Activated CD4-positive, alpha-beta T cell treated with anti-CD3 and anti-CD28 coated beads, Interleukin-2, amount 10 ng/mL, durations not matched to agents 7 days and 5 days (primary cell): ENCODE measurements at regions not wholly inside any gene's neighbourhood (a gene's known extent, or its start where the extent isn't known, plus 50 kb on each side); places are given as distances from the start of the nearest gene placed in this dataset.

Source experiments
- CTCF ChIA-PET: fragments of 350-600 bp; sonication (Branson Sonifier 250); formaldehyde crosslinking; loops from one replicate; lab custom pipeline; 2021; ENCODE audit warnings: antibody characterized with exemption; lab: Charles Lee
- POLR2A ChIA-PET: fragments of 350-600 bp; sonication (Branson Sonifier 250); formaldehyde crosslinking; loops from one replicate; lab custom pipeline; 2021; ENCODE audit warnings: antibody characterized with exemption; lab: Charles Lee
- DNase-seq: peaks from one replicate; pipeline ENCODE4 v3.0.0-alpha.2; 2020
- H3K27ac Mint-ChIP-seq: one replicate; pipeline ENCODE4 v1.8.0; 2021; ENCODE audit warnings: mild to moderate bottlenecking, moderate library complexity, mixed read lengths
- H3K27me3 Mint-ChIP-seq: one replicate; pipeline ENCODE4 v1.8.0; 2021; ENCODE audit warnings: mixed read lengths
- H3K36me3 Mint-ChIP-seq: one replicate; pipeline ENCODE4 v1.8.0; 2021; ENCODE audit warnings: low read depth, mixed read lengths
- H3K4me1 Mint-ChIP-seq: one replicate; pipeline ENCODE4 v1.8.0; 2021; ENCODE audit warnings: mixed read lengths
- H3K4me3 Mint-ChIP-seq: one replicate; pipeline ENCODE4 v1.8.0; 2021; ENCODE audit warnings: mild to moderate bottlenecking, moderate library complexity, mixed read lengths
- H3K9me3 Mint-ChIP-seq: one replicate; pipeline ENCODE4 v1.8.0; 2021; ENCODE audit warnings: mixed read lengths

GRCh38 chr2:49836017-49836416 is 681.7 kb upstream of the FSHR start:
- Mint-ChIP-seq H3K9me3 (no peaks in the 10 kb centered on the region), H3K36me3 (no peaks in the 10 kb centered on the region), H3K4me3 (no peak overlapping the region)

DNA sequence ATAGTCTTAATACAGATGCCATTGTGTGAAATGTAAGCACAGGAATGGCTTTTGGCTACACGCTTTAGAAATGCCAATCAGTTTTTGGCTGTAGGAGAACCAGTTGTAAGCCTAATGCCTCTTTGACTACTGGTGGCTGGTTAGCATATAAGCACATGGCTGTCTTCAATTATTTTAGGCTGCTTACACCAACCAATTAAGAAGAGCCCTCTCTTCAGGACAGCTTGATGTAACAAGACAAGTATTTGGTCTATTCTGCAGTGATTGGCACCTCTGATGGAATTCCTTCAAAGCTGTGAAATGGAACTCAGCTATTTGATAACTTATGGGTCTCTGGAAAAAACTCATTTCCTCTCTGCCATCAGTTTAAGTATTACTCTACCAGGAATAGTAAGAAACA is 680.1 kb upstream of the FSHR start:
- no peak for DNase-seq
- no peaks in the 10 kb centered on the region for H3K9me3 Mint-ChIP-seq
- H3K4me1 Mint-ChIP-seq: no peaks in the 10 kb centered on the region
- ChIA-PET POLR2A (no interaction called here), CTCF (no interaction called here)
- H3K27ac Mint-ChIP-seq: no peak overlapping the region
- H3K36me3 Mint-ChIP-seq: no peaks in the 10 kb centered on the region
- no peak overlapping the region for H3K4me3 Mint-ChIP-seq
- no peaks in the 10 kb centered on the region for H3K27me3 Mint-ChIP-seq

More at GRCh38 chr2:49836017-49836416, 681.7 kb upstream of the FSHR start:
- Mint-ChIP-seq H3K27ac (no peak overlapping the region), H3K4me1 (no peaks in the 10 kb centered on the region), H3K27me3 (no peaks in the 10 kb centered on the region)
- ChIA-PET CTCF (no interaction called here), POLR2A (no interaction called here)
- DNase-seq: no peak

- no peak overlapping the region for H3K4me3 Mint-ChIP-seq
- DNase-seq: no peak
- no peaks in the 10 kb centered on the region for H3K36me3 Mint-ChIP-seq
- H3K27ac Mint-ChIP-seq: no peak overlapping the region
- ChIA-PET POLR2A (no interaction called here), CTCF (no interaction called here)
- no peaks in the 10 kb centered on the region for H3K9me3 Mint-ChIP-seq
- H3K4me1 Mint-ChIP-seq: no peaks in the 10 kb centered on the region
- no peaks in the 10 kb centered on the region for H3K27me3 Mint-ChIP-seq
Observed at GRCh38 chr2:49832555-49832954, 678.2 kb upstream of the FSHR start.

GRCh38 chr2:49831698-49832367 is 677.5 kb upstream of the FSHR start:
- DNase-seq: no peak
- POLR2A ChIA-PET: no interaction called here
- H3K4me1 Mint-ChIP-seq: no peaks in the 10 kb centered on the region
- no peaks in the 10 kb centered on the region for H3K36me3 Mint-ChIP-seq
- no peak overlapping the region for H3K27ac Mint-ChIP-seq
- no peak overlapping the region for H3K4me3 Mint-ChIP-seq
- H3K9me3 Mint-ChIP-seq: peaks cover 3% of the 10 kb centered on the region
- CTCF ChIA-PET: no interaction called here
- no peaks in the 10 kb centered on the region for H3K27me3 Mint-ChIP-seq

GRCh38 chr2:49830846-49831245 is 676.5 kb upstream of the FSHR start:
- Mint-ChIP-seq H3K4me1 (no peaks in the 10 kb centered on the region), H3K4me3 (no peak overlapping the region), H3K27ac (no peak overlapping the region), H3K9me3 (peaks cover 5% of the 10 kb centered on the region), H3K27me3 (no peaks in the 10 kb centered on the region), H3K36me3 (no peaks in the 10 kb centered on the region)
- POLR2A ChIA-PET: no interaction called here
- no peak for DNase-seq
- CTCF ChIA-PET: no interaction called here

DNA sequence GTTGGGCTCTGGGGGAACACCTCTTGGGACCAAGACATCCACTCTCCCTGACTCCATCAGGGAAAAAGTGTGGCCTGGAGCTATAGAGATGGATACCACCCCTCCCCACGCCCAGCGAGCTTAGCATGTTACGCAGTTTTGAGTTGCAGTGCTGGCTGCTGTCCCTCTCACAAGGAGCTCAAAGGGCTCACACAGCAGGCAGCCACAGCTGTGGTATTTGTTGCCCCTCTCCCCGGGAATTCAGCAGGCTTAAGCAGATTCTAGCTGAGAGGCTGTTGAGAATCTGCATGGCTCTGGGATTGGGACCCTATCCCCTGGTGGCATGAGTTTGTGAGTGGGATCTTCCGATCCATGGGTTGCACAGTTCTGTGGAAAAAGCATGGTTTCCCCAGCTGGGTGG is 673.1 kb upstream of the FSHR start:
- Mint-ChIP-seq H3K4me1 (no peaks in the 10 kb centered on the region), H3K36me3 (no peaks in the 10 kb centered on the region), H3K9me3 (peaks cover 22% of the 10 kb centered on the region), H3K4me3 (no peak overlapping the region), H3K27me3 (no peaks in the 10 kb centered on the region), H3K27ac (no peak overlapping the region)
- ChIA-PET CTCF (no interaction called here), POLR2A (no interaction called here)
- no peak for DNase-seq

DNA sequence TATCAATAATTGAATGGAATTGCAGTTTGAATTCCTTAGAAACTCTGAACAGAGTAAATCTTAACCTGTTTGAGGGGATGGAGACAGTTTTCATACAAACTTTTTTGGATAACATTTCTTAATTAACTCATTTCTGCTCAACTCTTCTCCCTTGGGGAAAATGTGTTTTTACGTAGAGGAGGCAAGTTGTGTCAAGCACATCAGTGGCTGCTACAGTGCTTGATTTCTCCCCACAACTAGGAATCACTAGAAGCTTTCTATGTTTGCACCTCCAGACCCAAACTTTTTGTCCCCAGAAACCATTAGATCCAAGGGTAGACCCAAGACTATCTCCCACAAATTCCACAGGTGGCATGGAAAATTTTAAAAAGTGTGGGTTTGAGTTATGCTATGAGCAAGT is 658.9 kb upstream of the FSHR start:
- H3K4me3 Mint-ChIP-seq: no peak overlapping the region
- ChIA-PET POLR2A (no interaction called here), CTCF (no interaction called here)
- no peaks in the 10 kb centered on the region for H3K27me3 Mint-ChIP-seq
- no peak overlapping the region for H3K27ac Mint-ChIP-seq
- no peaks in the 10 kb centered on the region for H3K4me1 Mint-ChIP-seq
- H3K36me3 Mint-ChIP-seq: no peaks in the 10 kb centered on the region
- no peak for DNase-seq
- peaks cover 2% of the 10 kb centered on the region for H3K9me3 Mint-ChIP-seq

DNA sequence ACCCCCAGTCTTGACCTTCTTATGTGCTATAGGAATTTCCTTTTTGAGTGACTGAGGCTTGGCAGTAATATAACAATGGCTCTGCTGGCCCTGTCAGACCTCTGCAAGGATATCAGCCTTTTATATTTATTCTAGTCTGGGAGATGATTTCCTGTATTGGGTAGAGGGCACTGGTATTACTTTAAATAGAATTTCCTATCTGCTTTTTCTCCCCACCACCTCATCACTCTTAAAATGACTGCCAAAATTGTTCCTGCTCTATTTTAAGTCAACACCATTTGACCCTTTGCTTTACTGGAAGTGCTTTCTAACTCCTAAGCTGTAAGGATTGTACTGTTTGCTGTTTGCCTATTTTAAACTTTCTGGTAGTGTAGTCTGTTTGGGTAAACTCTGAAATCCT is 658.4 kb upstream of the FSHR start:
- peaks cover 2% of the 10 kb centered on the region for H3K9me3 Mint-ChIP-seq
- no peak overlapping the region for H3K27ac Mint-ChIP-seq
- no peak overlapping the region for H3K4me3 Mint-ChIP-seq
- ChIA-PET POLR2A (no interaction called here), CTCF (no interaction called here)
- no peaks in the 10 kb centered on the region for H3K27me3 Mint-ChIP-seq
- no peak for DNase-seq
- no peaks in the 10 kb centered on the region for H3K4me1 Mint-ChIP-seq
- no peaks in the 10 kb centered on the region for H3K36me3 Mint-ChIP-seq

DNA sequence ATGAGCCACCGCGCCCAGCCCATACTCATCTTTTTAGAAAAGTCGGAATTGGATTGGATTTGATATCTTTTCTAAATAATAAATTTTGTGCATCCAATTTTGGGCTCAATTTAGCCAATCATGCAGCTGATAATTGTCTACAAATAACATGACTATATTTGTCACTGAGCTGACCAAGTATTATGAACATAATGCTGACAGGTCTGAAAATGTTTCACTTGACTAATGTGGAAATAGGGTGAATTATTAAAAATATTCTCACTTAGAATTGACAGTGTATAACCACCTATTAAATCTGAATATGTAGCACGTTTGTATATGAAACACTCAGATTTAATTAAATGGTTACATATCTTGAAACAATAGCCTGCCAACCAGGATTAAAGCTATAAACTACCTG is 657.2 kb upstream of the FSHR start:
- no peaks in the 10 kb centered on the region for H3K36me3 Mint-ChIP-seq
- no peak overlapping the region for H3K4me3 Mint-ChIP-seq
- peaks cover 2% of the 10 kb centered on the region for H3K9me3 Mint-ChIP-seq
- POLR2A ChIA-PET: no interaction called here
- H3K27me3 Mint-ChIP-seq: no peaks in the 10 kb centered on the region
- DNase-seq: no peak
- H3K4me1 Mint-ChIP-seq: no peaks in the 10 kb centered on the region
- CTCF ChIA-PET: no interaction called here
- H3K27ac Mint-ChIP-seq: no peak overlapping the region

DNA sequence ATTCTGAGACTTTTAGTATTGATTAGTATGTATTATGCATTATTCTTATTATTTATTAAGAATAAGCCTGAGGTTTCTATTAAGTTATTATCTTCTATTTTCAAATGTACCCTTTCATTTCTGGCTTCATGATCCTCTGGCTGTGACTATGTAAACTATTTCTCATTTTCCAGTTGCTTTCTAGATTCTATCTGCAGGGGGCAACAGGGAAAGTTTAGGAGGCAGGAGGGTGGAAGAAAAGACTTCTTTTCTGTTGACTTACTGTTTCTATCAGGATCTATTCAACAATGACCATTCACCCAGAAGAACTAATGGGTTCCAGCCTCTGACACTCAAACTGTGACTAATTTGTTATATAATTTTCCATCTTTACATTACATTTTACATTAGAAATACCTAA is 653.4 kb upstream of the FSHR start:
- H3K36me3 Mint-ChIP-seq: no peaks in the 10 kb centered on the region
- POLR2A ChIA-PET: no interaction called here
- no peaks in the 10 kb centered on the region for H3K9me3 Mint-ChIP-seq
- CTCF ChIA-PET: no interaction called here
- no peak for DNase-seq
- no peak overlapping the region for H3K4me3 Mint-ChIP-seq
- no peaks in the 10 kb centered on the region for H3K4me1 Mint-ChIP-seq
- H3K27ac Mint-ChIP-seq: no peak overlapping the region
- H3K27me3 Mint-ChIP-seq: no peaks in the 10 kb centered on the region

DNA sequence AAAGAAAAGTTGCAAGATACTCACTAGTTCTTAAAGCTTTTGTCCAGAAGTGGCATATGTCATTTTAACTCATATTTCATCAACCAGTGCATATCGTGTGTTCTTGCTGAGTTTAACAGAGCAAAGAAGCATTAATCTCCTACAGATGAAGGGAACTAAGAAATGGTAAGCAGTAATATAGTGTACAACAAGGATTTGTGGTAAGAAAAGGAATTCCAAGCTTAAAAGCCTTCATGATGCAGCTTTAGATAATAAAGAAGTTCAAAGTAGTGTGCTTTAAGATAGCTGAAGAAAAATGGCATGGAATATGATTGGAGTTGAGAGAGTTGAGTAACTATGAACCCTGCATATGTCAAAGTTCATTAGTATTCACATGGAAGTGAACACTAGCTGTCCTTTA is 649.8 kb upstream of the FSHR start:
- CTCF ChIA-PET: no interaction called here
- H3K27ac Mint-ChIP-seq: no peak overlapping the region
- no peaks in the 10 kb centered on the region for H3K9me3 Mint-ChIP-seq
- no peaks in the 10 kb centered on the region for H3K36me3 Mint-ChIP-seq
- POLR2A ChIA-PET: no interaction called here
- no peaks in the 10 kb centered on the region for H3K27me3 Mint-ChIP-seq
- no peaks in the 10 kb centered on the region for H3K4me1 Mint-ChIP-seq
- no peak overlapping the region for H3K4me3 Mint-ChIP-seq
- no peak for DNase-seq

DNA sequence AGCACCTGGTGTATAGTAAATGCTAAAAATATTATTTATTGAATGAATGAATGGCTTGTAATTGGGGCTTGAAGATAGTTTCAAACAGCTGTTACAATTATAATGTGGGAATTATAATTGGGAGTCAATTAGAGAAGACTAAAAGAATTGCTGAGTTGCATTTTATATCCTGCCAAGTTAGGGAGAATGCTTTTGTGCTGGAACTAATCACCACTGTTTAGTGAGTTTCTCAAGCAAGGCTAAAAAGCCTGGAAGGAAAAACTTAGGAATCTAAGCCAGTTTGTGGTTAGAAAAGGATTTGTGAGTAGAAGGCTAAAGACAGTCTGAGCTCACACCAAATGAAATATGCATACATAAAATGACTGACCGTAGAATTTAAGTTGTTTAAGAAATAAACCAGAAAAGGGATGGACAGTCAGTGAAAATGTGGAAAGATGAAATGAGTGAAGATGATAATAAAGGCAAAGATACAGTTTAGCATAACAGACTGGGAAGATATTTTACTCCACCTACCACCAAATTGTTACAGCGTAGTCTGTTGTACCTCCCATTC is 647.7 kb upstream of the FSHR start:
- no peak for DNase-seq
- Mint-ChIP-seq H3K36me3 (no peaks in the 10 kb centered on the region), H3K4me1 (no peaks in the 10 kb centered on the region), H3K4me3 (no peak overlapping the region), H3K27ac (no peak overlapping the region), H3K9me3 (no peaks in the 10 kb centered on the region), H3K27me3 (no peaks in the 10 kb centered on the region)
- POLR2A ChIA-PET: no interaction called here
- CTCF ChIA-PET: no interaction called here

DNA sequence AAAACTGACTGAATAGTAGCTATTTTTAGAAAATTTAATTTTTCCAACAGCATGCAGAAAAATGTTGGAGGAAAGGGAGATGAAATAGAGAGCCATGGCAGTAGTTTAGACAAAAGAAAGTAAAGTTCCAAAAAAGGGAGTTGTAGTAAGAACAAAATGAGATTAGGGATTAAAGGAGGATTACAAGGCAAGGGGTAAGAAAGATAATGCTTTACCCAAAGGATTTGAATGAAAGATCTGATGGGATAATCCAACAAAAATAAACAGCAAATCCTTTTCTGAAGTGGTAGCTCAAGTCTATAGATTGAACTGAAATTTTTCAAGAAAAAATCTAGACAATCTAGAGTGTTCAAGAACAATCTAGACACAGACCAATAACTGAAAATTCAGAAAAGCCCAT is 644.3 kb upstream of the FSHR start:
- no peak overlapping the region for H3K4me3 Mint-ChIP-seq
- ChIA-PET CTCF (no interaction called here), POLR2A (no interaction called here)
- no peaks in the 10 kb centered on the region for H3K4me1 Mint-ChIP-seq
- no peak overlapping the region for H3K27ac Mint-ChIP-seq
- no peak for DNase-seq
- H3K27me3 Mint-ChIP-seq: no peaks in the 10 kb centered on the region
- H3K36me3 Mint-ChIP-seq: no peaks in the 10 kb centered on the region
- H3K9me3 Mint-ChIP-seq: no peaks in the 10 kb centered on the region

- ChIA-PET POLR2A (no interaction called here), CTCF (no interaction called here)
- Mint-ChIP-seq H3K27me3 (no peaks in the 10 kb centered on the region), H3K36me3 (no peaks in the 10 kb centered on the region), H3K9me3 (no peaks in the 10 kb centered on the region), H3K27ac (no peak overlapping the region), H3K4me1 (no peaks in the 10 kb centered on the region), H3K4me3 (no peak overlapping the region)
- DNase-seq: no peak
Observed at GRCh38 chr2:49796266-49796665, 642.0 kb upstream of the FSHR start.
